HTR-8/SVneo (cell line): ENCODE measurements at regions not wholly inside any gene's neighbourhood (a gene's known extent, or its start where the extent isn't known, plus 50 kb on each side); places are given as distances from the start of the nearest gene placed in this dataset.
A peak's percentile ranks its signal among the peaks of the same experiment; 100 is the strongest.

Source experiments
- DNase-seq: peaks from one replicate; pipeline ENCODE4 v3.0.0; 2011; ENCODE audit warnings: low spot score, mixed read lengths; ENCODE audit not compliant: insufficient read length
- FAIRE-seq: peaks from 2 replicates; lab custom pipeline; 2011; peaks lifted over from hg19 to GRCh38; lab: Jason Lieb, UNC

DNA sequence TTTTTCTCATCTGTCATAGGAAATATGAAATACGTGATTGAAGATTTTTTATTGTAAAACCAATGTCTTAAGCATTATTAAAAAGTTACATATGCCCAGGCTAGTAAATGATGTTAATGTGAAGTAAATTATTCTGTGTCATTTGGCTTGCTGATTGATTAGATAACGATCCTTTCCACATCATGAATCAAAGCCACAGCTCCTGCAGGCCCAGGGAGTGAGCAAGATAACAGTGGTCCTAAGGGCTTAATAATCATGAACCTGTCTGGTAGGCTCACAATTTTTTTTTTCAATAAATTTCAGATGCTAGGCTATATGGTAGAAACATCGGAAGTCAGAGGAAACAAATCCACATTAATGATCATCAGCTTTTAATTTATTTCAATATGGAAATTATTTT lies 269.0 kb upstream of the SLC10A2 start:
- DNase-seq (no peak), FAIRE-seq (no peak)

DNA sequence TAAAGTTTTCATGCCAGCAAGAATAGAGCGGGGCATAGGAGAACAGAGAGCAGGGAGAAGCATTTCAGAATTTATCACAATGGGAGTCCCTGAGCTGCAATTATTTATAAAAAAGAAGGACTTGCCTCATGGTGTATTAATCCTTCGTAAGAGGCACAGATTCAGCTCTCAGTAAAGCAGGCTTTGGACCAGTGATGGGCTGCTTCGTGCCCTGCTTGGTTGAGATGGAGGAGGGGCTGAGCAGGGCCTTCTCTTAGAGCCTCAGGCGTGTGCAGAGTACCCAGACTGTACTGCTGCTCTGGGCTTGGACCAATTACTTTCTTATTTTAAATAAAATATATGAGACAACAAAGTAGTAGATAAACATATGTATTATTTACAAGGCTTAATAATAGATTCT lies 265.7 kb upstream of the SLC10A2 start:
- DNase-seq: no peak
- no peak for FAIRE-seq

DNA sequence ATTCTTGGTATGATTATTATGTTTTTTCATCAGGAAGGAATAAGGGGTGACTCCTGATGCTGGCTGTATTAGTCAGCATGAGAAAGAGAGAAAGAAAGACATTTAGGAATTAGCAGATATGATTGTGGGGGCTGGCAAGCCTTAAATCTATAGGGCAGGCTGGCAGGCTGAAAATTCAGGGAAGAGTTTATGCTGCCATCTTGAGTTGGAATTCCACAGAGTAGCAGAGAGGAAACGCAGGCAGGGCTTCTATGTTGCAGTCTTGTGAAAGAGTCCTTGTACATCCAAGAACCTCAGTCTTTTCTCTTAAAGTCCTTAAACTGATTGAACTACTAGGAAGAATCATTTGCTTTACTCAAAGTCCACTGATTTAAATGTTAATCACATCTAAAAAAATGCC lies 262.7 kb upstream of the SLC10A2 start:
- FAIRE-seq: no peak

DNA sequence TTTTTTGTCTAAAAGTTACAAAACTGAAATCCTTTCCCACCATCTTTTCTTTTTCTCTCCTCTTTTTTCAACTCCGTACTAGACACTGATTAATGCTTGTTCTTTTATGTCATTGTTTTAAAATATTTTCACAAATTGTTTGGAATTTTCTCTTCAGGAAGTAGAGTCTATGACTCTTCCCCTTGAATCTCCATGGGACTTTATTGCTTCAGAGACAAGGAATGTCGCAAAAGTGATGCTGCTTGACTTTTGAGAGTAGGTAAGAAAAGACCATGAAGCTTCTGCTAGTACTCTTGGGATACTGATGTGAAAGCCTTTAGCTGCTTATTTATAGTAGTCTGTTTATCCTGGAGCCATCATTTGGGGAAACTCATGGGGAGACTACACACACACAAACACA lies 260.1 kb upstream of the SLC10A2 start:
- no peak for FAIRE-seq
- DNase-seq: no peak

More for the DNA sequence above, 262.7 kb upstream of the SLC10A2 start:
- DNase-seq: no peak

DNA sequence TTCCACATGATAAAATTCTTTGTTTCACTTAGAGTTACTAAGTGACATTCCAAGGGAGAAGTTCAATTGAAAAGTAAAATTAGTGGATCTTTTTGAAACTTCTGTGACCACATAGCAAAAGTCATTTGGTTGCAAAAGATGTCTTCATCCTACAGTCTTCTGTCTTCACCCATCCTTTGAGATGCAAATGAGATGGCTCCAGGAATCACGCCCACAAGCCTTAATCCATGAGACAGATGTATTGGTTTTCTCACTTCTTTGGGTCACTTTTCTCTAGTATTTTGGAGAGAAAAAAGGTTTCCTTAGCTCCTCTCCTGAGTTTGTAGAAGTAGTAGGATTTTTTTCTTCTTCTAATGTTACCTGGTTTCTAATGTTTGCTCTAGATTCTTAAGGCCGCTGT lies 259.5 kb upstream of the SLC10A2 start:
- no peak for DNase-seq

DNA sequence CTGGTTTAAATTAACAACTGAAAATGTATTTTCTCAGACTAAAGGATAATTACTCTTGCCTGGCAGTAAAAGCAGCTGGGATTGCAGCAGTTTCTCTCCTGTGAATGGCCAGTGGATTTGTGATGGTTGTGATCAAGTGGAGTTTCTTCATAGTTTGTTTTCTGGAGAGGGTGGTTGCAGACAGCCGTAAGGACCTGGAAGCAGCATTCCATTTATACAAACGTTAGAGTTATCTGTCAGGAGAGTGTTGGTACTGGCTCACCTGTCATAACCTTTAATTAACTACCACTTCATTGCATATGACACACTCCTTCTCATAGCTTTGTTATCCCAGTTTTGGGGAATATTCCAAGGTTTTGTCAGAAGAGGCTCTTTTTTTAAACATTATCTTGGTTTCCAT lies 258.4 kb upstream of the SLC10A2 start:
- no peak for FAIRE-seq
- no peak for DNase-seq

More for the DNA sequence above, 259.5 kb upstream of the SLC10A2 start:
- FAIRE-seq: no peak

DNA sequence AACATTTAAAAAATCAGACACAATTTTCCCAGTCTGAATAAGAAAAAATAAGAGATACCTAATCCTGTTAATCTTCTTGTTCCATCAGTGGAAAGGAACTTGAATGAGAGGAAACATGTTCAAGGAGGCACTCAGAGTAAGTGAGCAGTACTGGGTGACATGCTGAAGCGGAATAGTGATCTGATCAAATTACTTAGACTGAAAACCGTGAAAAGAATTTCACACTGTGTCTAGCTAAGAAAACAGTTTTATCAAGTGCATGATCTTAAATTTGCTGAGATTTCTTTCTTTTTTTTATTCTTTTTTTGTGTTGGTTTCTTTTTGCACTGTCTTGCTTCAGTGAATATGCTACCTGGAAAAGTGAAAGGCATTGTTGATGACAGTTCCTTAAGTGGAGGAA lies 249.5 kb upstream of the SLC10A2 start:
- no peak for FAIRE-seq
- no peak for DNase-seq

DNA sequence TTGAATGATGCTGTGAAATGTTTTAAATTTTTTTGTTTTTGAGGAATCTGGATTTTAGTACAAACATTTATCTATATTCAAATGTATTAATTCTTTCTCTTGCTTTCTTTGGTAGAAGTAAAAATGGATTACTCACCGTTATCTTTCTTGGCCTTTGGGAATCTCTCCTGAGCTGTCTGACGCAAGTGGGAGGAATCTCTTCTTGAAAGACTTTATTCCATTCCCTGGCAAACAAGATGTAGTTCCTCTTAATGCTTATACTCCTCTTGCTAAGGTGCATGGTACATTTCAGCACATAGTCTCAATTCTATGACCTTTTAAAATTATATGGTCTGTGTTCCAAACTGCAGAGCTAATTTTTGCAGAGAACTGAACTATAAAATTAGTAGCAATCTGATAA lies 246.2 kb upstream of the SLC10A2 start:
- FAIRE-seq: no peak
- DNase-seq: no peak

DNA sequence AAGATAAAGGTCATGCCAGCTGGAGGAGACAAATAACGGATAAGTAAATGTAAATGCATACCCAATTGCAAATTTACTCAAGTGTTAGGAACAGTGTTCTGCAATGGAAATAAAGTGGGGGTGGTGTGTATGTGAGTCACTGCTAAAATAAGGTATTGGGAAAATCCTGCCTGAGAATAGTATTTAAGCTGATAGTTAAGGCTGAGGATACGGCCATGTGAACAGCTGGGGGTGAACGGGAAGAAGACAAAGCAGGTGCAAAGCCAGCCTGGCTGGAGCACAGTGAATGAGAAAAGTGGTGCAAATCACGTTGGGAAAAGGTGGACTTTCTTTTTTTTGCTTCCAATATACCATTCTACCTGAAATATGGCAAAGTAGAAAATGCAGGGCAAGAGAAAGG lies 242.4 kb upstream of the SLC10A2 start:
- no peak for FAIRE-seq
- no peak for DNase-seq

DNA sequence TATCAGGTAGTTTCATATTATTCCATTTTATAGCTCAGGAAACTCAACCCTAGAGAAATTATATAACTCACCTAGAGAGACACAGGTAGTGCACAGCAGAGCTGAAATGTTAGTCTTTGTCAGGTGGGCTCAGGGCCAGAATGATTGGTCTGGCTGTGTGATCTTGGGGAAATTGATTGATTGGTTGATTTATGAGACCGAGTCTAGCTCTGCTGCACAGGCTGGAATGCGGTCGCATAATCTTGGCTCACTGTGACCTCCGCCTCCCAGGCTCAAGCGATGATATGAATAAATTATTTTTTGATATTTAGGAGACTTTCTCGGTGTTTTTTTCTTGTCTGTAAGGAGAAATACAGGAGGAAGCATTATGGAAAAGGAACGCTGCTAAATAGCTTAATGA lies 239.9 kb upstream of the SLC10A2 start:
- FAIRE-seq (no peak), DNase-seq (no peak)

DNA sequence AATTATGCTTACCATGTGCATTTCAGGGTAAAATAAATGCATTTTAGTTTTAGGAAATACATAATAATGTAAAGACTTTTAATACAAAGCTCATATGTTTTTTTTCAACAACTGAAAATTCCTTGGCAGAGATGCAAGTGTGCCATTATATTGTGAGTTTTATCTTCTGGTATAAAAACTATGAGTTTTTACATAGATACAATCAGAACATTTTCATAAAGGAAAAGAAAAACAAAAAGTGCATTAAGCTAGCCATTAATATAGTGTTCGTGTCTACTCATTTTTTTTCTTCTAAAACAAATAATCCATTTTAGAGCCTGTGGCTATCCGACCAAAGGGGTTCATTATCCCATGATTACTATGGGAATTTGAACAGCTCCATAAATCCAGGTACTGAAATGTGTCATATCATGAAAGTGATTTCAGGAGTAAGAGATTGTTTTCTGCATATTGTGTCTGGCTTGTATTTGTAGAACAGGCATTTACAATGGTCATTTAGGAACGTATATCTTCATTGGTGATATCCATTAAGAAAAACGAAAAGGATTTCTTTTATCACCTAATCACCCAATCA lies 236.9 kb upstream of the SLC10A2 start:
- DNase-seq (no peak), FAIRE-seq (no peak)

DNA sequence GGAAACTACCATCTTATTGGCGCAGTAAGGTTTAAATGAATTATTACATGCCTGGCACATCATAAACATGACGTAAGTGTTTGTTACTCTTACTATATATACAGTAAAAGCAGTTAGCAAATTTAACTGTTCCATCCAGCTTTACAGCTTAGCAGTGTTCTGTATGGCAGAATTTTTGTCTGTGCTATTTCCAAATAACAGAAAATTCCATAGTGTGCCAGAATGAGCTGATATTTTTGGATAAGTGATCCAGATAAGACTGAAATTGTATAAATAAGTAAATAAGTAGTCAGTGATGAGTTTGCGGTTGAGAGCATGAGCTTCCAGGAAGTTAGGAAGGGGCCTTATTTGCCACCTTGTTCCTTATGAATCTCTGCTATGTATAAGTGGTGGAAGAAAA lies 236.5 kb upstream of the SLC10A2 start:
- DNase-seq: no peak
- FAIRE-seq: no peak

DNA sequence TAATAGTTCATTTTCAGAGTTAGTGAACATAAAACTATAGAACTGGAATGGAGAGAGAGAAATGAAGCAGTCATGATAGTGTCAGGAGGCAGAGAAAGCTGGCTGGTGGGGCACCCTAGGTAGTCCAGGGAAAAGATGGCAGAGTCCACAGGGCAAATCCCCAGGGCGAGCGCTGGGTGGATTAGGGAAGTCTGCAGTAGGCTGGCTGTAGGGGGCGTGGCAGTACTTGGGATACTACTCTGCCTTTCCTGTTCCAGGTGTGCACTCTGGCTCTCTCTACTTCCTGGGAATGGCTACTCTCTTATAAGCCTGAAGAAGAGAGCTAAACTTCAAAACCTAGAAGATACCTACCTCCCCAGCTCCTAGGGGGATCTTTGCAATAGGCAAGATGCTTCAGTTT lies 232.9 kb upstream of the SLC10A2 start:
- no peak for FAIRE-seq
- no peak for DNase-seq

DNA sequence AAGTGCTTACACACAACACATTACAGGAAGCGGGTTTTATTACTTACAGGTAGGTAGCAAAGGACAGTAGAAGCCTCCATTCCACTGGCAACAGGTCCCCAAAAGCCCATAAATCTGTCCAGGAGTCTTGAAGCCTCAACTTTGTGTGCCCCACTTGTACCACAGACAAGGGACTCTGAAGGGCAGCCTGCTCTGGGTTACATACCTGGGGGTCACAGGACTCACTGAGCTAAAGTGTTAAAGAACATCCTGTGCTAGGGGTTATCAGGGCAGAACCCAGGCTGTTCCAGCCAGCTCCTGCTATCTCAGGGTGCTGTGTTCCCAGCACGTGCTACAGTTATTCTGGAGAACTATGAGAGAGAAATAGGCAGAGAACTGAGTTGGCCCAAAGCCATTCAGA lies 230.9 kb upstream of the SLC10A2 start:
- DNase-seq (no peak), FAIRE-seq (no peak)

DNA sequence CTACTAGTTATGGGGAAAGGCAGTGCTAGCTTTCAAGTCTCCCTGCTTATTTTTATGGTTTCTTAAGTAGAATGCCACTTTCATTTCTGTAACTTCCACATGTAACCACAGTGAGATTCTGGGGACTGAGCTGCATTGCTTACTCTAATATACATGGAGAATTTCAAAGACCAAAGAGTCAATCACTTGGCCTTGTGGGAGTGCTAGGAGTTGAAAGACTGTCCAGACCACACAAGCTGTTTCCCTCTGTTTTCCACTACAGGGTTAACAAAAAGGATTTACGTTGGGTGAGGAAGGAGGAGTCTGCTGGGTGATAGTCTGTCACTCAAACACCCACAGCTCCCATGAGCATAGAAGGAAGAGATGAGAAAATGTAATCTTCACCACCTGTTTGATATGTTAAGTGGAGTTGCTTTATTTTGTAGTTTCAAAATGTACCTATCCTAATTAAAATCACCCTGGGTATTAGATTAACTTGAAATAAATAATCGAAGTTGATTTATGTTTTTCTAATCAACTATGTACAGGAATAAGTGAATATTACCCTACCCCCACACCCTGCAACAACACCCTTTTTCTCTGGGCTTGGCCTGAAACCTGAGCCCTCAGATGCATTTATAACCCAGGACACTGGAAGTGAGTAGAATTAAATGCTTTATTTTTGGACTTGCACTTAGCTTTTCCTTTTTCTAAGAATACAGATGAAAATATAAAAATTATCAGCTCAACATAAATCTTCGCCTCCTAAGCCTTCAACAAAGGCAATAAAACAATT lies 225.8 kb upstream of the SLC10A2 start:
- no peak for DNase-seq
- no peak for FAIRE-seq

DNA sequence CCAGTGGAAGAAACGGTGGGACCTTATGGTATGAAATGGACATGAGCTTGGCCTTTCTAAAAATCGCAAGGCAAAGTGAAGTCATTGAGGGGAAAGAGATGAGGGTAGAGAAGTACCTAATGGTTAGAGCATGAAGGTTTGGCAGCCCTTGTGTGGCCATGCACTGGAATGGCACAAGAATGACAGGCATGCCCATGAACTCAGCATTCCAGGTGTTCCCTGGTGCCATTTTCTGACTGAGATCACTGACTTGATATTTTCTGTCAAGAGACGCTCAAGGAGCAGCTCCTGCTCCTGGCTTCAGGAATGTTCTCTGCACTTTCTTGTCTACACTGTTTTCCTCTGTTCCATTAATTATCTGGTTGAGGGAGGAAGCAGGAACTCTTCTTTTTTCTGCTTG lies 225.0 kb upstream of the SLC10A2 start:
- DNase-seq (no peak), FAIRE-seq (no peak)

DNA sequence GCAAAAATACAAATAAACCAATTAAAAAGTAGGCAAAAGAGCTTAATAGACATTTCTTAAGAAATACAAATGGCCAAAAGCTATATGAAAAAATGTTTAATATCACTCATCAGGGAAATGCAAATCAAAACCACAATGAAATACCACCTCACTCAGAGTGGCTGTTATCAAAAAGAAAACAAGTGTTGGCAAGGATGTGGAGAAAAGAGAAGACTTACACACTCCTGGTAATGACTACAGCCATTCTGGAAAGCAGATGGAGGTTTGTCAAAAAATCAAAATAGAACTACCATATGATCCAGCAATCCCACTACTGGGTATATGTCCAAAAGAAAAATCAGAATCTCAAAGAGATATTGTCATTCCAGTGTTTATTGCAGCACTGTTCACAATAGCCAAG lies 223.5 kb upstream of the SLC10A2 start:
- DNase-seq: no peak
- FAIRE-seq: no peak

DNA sequence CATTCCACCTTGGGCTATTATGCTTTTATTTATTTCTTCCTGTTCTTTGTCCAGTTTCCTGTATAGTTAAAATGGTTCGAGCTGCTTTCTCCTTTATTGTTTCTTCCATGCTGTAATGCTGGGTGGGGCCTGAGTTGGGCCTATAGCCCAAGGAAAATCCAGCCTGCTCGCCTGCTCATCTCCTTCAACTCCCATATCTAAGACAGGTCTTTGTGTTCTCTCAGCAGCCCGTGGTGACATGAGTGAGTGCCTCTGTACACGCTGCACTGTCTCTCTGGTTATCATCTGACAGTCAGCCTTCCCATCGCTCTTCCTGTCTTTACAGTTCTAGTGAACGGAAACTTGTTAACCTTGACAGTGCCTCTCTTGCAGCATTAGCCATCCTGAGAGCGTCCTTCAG lies 221.9 kb upstream of the SLC10A2 start:
- no peak for FAIRE-seq

DNA sequence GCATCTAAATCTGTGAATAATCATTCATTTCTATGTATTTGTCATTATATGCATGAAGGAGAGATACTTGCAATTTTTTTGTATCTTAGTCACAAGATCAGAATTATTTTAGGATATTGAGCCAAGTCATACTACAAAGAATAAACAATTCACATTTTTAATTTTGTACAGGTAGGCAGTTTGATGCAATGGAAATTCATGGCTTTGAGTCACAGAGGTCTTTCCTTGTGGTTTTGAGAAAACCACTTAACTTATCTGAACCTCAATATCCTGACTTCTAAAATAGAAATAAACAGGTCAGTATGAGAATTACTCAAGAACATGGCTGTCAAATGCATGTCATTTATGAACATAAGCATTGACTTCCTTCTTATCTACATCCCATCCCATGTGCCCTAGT lies 221.4 kb upstream of the SLC10A2 start:
- no peak for FAIRE-seq
- DNase-seq: no peak

More for the DNA sequence above, 221.9 kb upstream of the SLC10A2 start:
- DNase-seq: no peak

DNA sequence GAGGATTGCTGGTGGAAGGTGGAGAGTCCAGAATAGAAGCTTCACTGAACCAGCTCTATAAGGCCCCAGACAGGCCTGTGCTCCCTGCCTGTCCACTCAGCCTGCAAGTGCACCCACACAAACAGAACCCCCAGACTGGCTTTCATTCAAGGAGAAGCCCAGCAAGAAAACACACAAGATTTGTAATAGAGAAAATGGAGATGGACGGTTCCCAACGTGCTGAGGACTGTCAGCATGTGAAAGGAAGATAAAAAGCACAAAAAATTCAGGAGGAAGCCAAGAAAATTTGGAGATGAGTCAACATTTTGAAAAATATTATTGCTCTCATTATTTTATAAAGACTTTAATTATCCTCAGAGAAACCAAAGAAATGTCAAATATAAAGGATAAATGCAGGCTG lies 218.2 kb upstream of the SLC10A2 start:
- DNase-seq: no peak
- no peak for FAIRE-seq

DNA sequence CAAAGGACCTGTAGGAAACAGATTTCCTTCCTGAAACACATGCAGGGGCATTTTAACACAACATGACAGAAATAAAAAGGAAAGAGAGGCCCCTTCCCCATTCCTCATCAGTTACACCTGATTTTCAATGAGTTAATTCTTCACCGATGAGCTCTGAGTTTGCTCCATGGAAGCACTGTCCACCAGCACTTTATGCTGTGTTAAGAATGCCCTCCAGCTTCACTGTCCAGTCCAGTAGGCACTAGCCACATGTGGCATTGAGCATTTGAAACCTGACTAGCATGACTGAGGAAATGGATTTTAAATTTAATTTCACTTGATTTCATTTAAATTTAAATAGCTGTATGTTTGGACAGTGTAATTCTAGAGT lies 217.2 kb upstream of the SLC10A2 start:
- DNase-seq (peak; percentile 2), FAIRE-seq (no peak)
